Fibroblast of pulmonary artery (primary cell): ENCODE measurements at regions not wholly inside any gene's neighbourhood (a gene's known extent, or its start where the extent isn't known, plus 50 kb on each side); places are given as distances from the start of the nearest gene placed in this dataset.
"Not testable (repeated sequence)": the region's sequence is repeated elsewhere in the genome, so short reads cannot be mapped to it uniquely, and the experiment has no call there.

Source experiments
- DNase-seq: peaks from one replicate; pipeline ENCODE4 v3.0.0-alpha.2; 2010; ENCODE audit warnings: low read depth
- H3K4me3 ChIP-seq: replicated peaks from 2 replicates; pipeline ENCODE4 v1.5.1; 2011; ENCODE audit warnings: low read depth, mild to moderate bottlenecking, control low read depth, low read length, moderate library complexity
- TF ChIP-seq, protein P1 (sequence below): IDR thresholded peaks from 2 replicates; pipeline ENCODE4 v1.5.1; 2011; ENCODE audit warnings: mild to moderate bottlenecking, control low read depth, low read length, inconsistent platforms; ENCODE audit errors: missing control alignments

DNA sequence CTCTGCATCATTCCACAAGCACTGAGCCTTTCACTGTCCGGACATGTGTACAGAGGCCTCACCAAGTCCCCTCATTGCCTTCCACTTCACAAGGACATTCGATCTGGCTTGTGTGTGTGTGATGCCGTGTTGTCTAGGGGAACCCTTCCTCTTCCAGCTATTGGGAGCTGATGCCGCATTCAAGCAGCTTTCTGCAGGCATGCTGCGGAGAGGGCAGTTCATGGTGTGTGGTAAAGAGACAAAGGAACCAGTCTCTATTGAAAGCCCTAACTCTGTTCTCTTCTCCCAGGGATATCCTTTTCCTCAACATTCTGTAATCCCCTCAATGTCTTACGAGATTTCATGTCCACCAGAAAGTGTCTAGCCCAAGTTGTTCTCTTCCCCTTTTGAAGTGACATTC is 141.6 kb downstream of the ALOX5 start:
- H3K4me3 ChIP-seq: no peak overlapping the region
- no peak for DNase-seq
- TF ChIP-seq, protein P1, sequence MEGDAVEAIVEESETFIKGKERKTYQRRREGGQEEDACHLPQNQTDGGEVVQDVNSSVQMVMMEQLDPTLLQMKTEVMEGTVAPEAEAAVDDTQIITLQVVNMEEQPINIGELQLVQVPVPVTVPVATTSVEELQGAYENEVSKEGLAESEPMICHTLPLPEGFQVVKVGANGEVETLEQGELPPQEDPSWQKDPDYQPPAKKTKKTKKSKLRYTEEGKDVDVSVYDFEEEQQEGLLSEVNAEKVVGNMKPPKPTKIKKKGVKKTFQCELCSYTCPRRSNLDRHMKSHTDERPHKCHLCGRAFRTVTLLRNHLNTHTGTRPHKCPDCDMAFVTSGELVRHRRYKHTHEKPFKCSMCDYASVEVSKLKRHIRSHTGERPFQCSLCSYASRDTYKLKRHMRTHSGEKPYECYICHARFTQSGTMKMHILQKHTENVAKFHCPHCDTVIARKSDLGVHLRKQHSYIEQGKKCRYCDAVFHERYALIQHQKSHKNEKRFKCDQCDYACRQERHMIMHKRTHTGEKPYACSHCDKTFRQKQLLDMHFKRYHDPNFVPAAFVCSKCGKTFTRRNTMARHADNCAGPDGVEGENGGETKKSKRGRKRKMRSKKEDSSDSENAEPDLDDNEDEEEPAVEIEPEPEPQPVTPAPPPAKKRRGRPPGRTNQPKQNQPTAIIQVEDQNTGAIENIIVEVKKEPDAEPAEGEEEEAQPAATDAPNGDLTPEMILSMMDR: no peak

GRCh38 chr10:45514291-45515270 is 140.6 kb downstream of the ALOX5 start:
- no peak for DNase-seq
- H3K4me3 ChIP-seq: no peak overlapping the region
- TF ChIP-seq, protein P1: no peak

GRCh38 chr10:45513551-45513950 is 139.5 kb downstream of the ALOX5 start:
- no peak overlapping the region for H3K4me3 ChIP-seq
- TF ChIP-seq, protein P1: no peak
- no peak for DNase-seq

GRCh38 chr10:45511926-45512325 is 137.9 kb downstream of the ALOX5 start:
- DNase-seq, H3K4me3 ChIP-seq: not testable (repeated sequence)

- no peak for DNase-seq
- TF ChIP-seq, protein P1: no peak
- H3K4me3 ChIP-seq: no peak overlapping the region
Measured at GRCh38 chr10:45509491-45509890, 135.5 kb downstream of the ALOX5 start.

DNA sequence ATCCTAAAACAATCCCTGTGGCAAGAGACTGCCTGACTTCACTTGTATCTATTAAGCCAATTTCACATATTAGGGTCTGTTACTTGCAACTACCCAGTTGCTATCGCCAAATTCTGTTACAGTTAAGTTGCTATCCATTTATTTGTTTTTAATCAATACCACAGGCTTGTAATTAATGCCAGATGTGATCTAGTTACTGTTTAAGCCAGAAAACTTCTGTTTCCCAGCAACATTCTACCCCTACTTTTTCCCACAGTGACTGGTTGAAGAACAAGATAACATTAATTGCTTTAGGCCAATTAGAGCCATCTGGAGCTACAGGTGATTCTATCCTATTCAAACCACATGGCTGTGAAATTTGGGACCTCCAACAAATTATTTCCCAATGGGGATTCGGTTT is 131.3 kb downstream of the ALOX5 start:
- H3K4me3 ChIP-seq: no peak overlapping the region
- TF ChIP-seq, protein P1: no peak
- no peak for DNase-seq

- TF ChIP-seq, protein P1: no peak
- no peak for DNase-seq
- no peak overlapping the region for H3K4me3 ChIP-seq
Measured at GRCh38 chr10:45502458-45502857, 128.4 kb downstream of the ALOX5 start.
